ENCODE measurements at regions not wholly inside any gene's neighbourhood (a gene's known extent, or its start where the extent isn't known, plus 50 kb on each side); places are given as distances from the start of the nearest gene placed in this dataset.

GRCh38 chr1:164061528-164061927, 497.5 kb upstream of the PBX1 start:
- H3K4me2 ChIP-seq, result no peak overlapping the region
- H3K9me3 ChIP-seq, result no peaks in the 10 kb centered on the region
- no peaks in the 10 kb centered on the region for H3K27me3 ChIP-seq (ENCODE audit: insufficient read depth)
- ChIA-PET POLR2A (no interaction called here), CTCF (no interaction called here)
- H4K20me1 ChIP-seq (ENCODE audit: insufficient read depth), result no peaks in the 10 kb centered on the region
- no peaks in the 10 kb centered on the region for H3K4me1 ChIP-seq (ENCODE audit: control insufficient read depth in 1 of 2, insufficient read depth in 2 of 2, low read depth in 1 of 2, low read length in 1 of 2)
- DNase-seq, result no peak
- no peak overlapping the region for H3K9ac ChIP-seq
- no peaks in the 10 kb centered on the region for H3K36me3 ChIP-seq (replicated peaks in 1 of 2; ENCODE audit: control insufficient read depth in 1 of 2, insufficient read depth in 2 of 2, low read length in 1 of 2)
- WGBS (ENCODE audit: low lambda C conversion rate), result 21% methylated on average over 2 of the region's 3 CpGs
- H3K79me2 ChIP-seq (ENCODE audit: insufficient read depth), result no peaks in the 10 kb centered on the region; the same call in 1 of the 2 replicates
- no peaks in the 10 kb centered on the region for H3F3A ChIP-seq (replicated peaks; ENCODE audit: insufficient read depth)
- no peak for TF ChIP-seq ZBTB33 (IDR thresholded peaks at IDR 0.05; ENCODE audit: borderline replicate concordance, low read depth)
- TF ChIP-seq USF1 (IDR thresholded peaks at IDR 0.05; ENCODE audit: borderline replicate concordance, low read depth), result no peak
- no peak for TF ChIP-seq TCF12 (IDR thresholded peaks at IDR 0.05)
- no peak for TF ChIP-seq RCOR1 (IDR thresholded peaks at IDR 0.05; ENCODE audit: low read length)
- no peak for TF ChIP-seq MAX (IDR thresholded peaks at IDR 0.05; ENCODE audit: low read depth)
- TF ChIP-seq MEF2A (IDR thresholded peaks at IDR 0.05; ENCODE audit: borderline replicate concordance, low read depth), result no peak
- no peak for TF ChIP-seq GATA2 (CRISPR knock-in tag; IDR thresholded peaks at IDR 0.05)
- 0 out of 2 replicates have a peak, but pooled peaks cover 3% of the 10 kb centered on the region for H3K9me2 ChIP-seq
- no peak overlapping the region for H3K27ac ChIP-seq (ENCODE audit: low read depth in 2 of 2, low read length in 1 of 2)
- H3K4me3 ChIP-seq (ENCODE audit: low read depth in 2 of 2, low read length in 1 of 2), result no peak overlapping the region
- H2AFZ ChIP-seq (ENCODE audit: low read depth), result no peak overlapping the region

GRCh38 chr1:164064501-164064900, 494.5 kb upstream of the PBX1 start:
- 0 out of 2 replicates have a peak, but pooled peaks cover 3% of the 10 kb centered on the region for H3K9me2 ChIP-seq
- H3K27me3 ChIP-seq (ENCODE audit: insufficient read depth), result no peaks in the 10 kb centered on the region
- no peaks in the 10 kb centered on the region; the same call in 1 of the 2 replicates for H3K79me2 ChIP-seq (ENCODE audit: insufficient read depth)
- 11% methylated on average over 2 of the region's 2 CpGs for WGBS (ENCODE audit: low lambda C conversion rate)
- no peak overlapping the region for H3K4me3 ChIP-seq (ENCODE audit: low read depth in 2 of 2, low read length in 1 of 2)
- no peak overlapping the region for H3K4me2 ChIP-seq
- no peak overlapping the region for H3K9ac ChIP-seq
- H3F3A ChIP-seq (replicated peaks; ENCODE audit: insufficient read depth), result no peaks in the 10 kb centered on the region
- no peak for TF ChIP-seq RCOR1 (IDR thresholded peaks at IDR 0.05; ENCODE audit: low read length)
- TF ChIP-seq FOSL2 (IDR thresholded peaks at IDR 0.05; ENCODE audit: borderline replicate concordance, low read depth), result no peak
- no peak for TF ChIP-seq MEF2A (IDR thresholded peaks at IDR 0.05; ENCODE audit: borderline replicate concordance, low read depth)
- no peak for TF ChIP-seq JUND (IDR thresholded peaks at IDR 0.05)
- no peak for TF ChIP-seq RFX5 (IDR thresholded peaks at IDR 0.05; ENCODE audit: low read length)
- TF ChIP-seq FOXJ3 (CRISPR knock-in tag; IDR thresholded peaks at IDR 0.05), result no peak
- TF ChIP-seq TEAD4 (IDR thresholded peaks at IDR 0.05; ENCODE audit: borderline replicate concordance, insufficient read depth), result no peak
- TF ChIP-seq NRF1 (IDR thresholded peaks at IDR 0.05; ENCODE audit: low read depth, low read length), result no peak
- TF ChIP-seq GABPA (IDR thresholded peaks at IDR 0.05; ENCODE audit: low read depth), result no peak
- TF ChIP-seq IRF3 (IDR thresholded peaks at IDR 0.05; ENCODE audit: low read depth, low read length), result no peak
- TF ChIP-seq YY1 (IDR thresholded peaks at IDR 0.05; ENCODE audit: low read depth), result no peak
- TF ChIP-seq CHD2 (IDR thresholded peaks at IDR 0.05; ENCODE audit: low read length, partially characterized antibody), result no peak
- no peak for TF ChIP-seq NFIC (IDR thresholded peaks at IDR 0.05; ENCODE audit: borderline replicate concordance)
- TF ChIP-seq FOXM1 (IDR thresholded peaks at IDR 0.05; ENCODE audit: low read depth), result no peak
- TF ChIP-seq USF1 (IDR thresholded peaks at IDR 0.05; ENCODE audit: borderline replicate concordance, low read depth), result no peak
- no peak for TF ChIP-seq USF2 (IDR thresholded peaks at IDR 0.05; ENCODE audit: borderline replicate concordance, low read depth, low read length)
- ChIA-PET POLR2A (no interaction called here), CTCF (no interaction called here)
- H3K4me1 ChIP-seq (ENCODE audit: control insufficient read depth in 1 of 2, insufficient read depth in 2 of 2, low read depth in 1 of 2, low read length in 1 of 2), result no peaks in the 10 kb centered on the region
- no peaks in the 10 kb centered on the region for H4K20me1 ChIP-seq (ENCODE audit: insufficient read depth)
- no peak overlapping the region for H2AFZ ChIP-seq (ENCODE audit: low read depth)
- no peak overlapping the region for H3K27ac ChIP-seq (ENCODE audit: low read depth in 2 of 2, low read length in 1 of 2)
- DNase-seq, result no peak
- H3K36me3 ChIP-seq (replicated peaks in 1 of 2; ENCODE audit: control insufficient read depth in 1 of 2, insufficient read depth in 2 of 2, low read length in 1 of 2), result no peaks in the 10 kb centered on the region
- no peaks in the 10 kb centered on the region; the same call in 1 of the 2 replicates for H3K9me3 ChIP-seq

Data from SK-N-SH (cell line).